ENCODE measurements at regions not wholly inside any gene's neighbourhood (a gene's known extent, or its start where the extent isn't known, plus 50 kb on each side); places are given as distances from the start of the nearest gene placed in this dataset.

- Mint-ChIP-seq H3K4me1 (peaks cover 19% of the 10 kb centered on the region), H3K27me3 (ENCODE audit: low read depth) (peaks cover 3% of the 10 kb centered on the region; the same call in 1 of the 2 replicates)
- ATAC-seq, result no peak
Measured at GRCh38 chr9:16029796-16030363, 477.0 kb downstream of the CCDC171 start.

GRCh38 chr9:16030528-16031185, 477.8 kb downstream of the CCDC171 start:
- CTCF ChIA-PET, result interaction anchor here (1.2 to 2.9 kb wide), 2 partner anchors 9 to 103 kb away, joined by 3 to 20 read pairs; no protein-coding TSS in a partner anchor
- H3K27me3 Mint-ChIP-seq (ENCODE audit: low read depth), result peaks cover 3% of the 10 kb centered on the region; the same call in 1 of the 2 replicates
- TF ChIP-seq JUN (CRISPR knock-in tag; IDR thresholded peaks at IDR 0.05), result no peak
- no peak for TF ChIP-seq ATF6 (CRISPR knock-in tag; IDR thresholded peaks at IDR 0.05)
- no peak for TF ChIP-seq FOXP4 (CRISPR knock-in tag; IDR thresholded peaks at IDR 0.05)
- no peak for TF ChIP-seq ZNF219 (CRISPR knock-in tag; IDR thresholded peaks at IDR 0.05; ENCODE audit: borderline replicate concordance)
- TF ChIP-seq KAT7 (CRISPR knock-in tag; IDR thresholded peaks at IDR 0.05; ENCODE audit: borderline replicate concordance), result no peak
- TF ChIP-seq GABPB1 (CRISPR knock-in tag; IDR thresholded peaks at IDR 0.05), result no peak
- no peak for TF ChIP-seq ZNF232 (CRISPR knock-in tag; IDR thresholded peaks at IDR 0.05)
- TF ChIP-seq TEAD1 (CRISPR knock-in tag; IDR thresholded peaks at IDR 0.05), result no peak
- no peak for TF ChIP-seq FOXP1 (CRISPR knock-in tag; IDR thresholded peaks at IDR 0.05; ENCODE audit: borderline replicate concordance)
- no peak for TF ChIP-seq TEAD4 (CRISPR knock-in tag; IDR thresholded peaks at IDR 0.05)
- TF ChIP-seq E2F1 (CRISPR knock-in tag; IDR thresholded peaks at IDR 0.05), result no peak
- no peak for TF ChIP-seq ERG (CRISPR knock-in tag; IDR thresholded peaks at IDR 0.05)
- no peak for TF ChIP-seq HMGA2 (CRISPR knock-in tag; IDR thresholded peaks at IDR 0.05)
- TF ChIP-seq ZSCAN18 (CRISPR knock-in tag; IDR thresholded peaks at IDR 0.05), result no peak
- no peak for TF ChIP-seq ZNF396 (CRISPR knock-in tag; IDR thresholded peaks at IDR 0.05; ENCODE audit: borderline replicate concordance)
- no peak for TF ChIP-seq CREM (CRISPR knock-in tag; IDR thresholded peaks at IDR 0.05)
- no peak overlapping the region for H3K4me3 Mint-ChIP-seq
- H3K36me3 Mint-ChIP-seq, result no peaks in the 10 kb centered on the region
- no peak for DNase-seq (ENCODE audit: low spot score)
- H3K27ac Mint-ChIP-seq, result no peak overlapping the region
- H3K9me3 Mint-ChIP-seq, result peaks cover 11% of the 10 kb centered on the region
- H3K4me1 Mint-ChIP-seq, result peaks cover 19% of the 10 kb centered on the region
- POLR2A ChIA-PET, result interaction anchor here (1.1 kb wide), 1 partner anchor 10 kb away, joined by 4 read pairs; no protein-coding TSS in a partner anchor
- ATAC-seq, result no peak

More at GRCh38 chr9:16029796-16030363, 477.0 kb downstream of the CCDC171 start:
- no peak for DNase-seq (ENCODE audit: low spot score)
- POLR2A ChIA-PET, result no interaction called here
- CTCF ChIA-PET, result interaction anchor here (0.9 kb wide), 1 partner anchor 9 kb away, joined by 5 read pairs; no protein-coding TSS in a partner anchor
- no peak overlapping the region for H3K4me3 Mint-ChIP-seq
- no peak overlapping the region for H3K27ac Mint-ChIP-seq
- H3K36me3 Mint-ChIP-seq, result no peaks in the 10 kb centered on the region
- peaks cover 11% of the 10 kb centered on the region for H3K9me3 Mint-ChIP-seq
- no peak for TF ChIP-seq JAZF1 (CRISPR knock-in tag; IDR thresholded peaks at IDR 0.05)
